ENCODE measurements at regions not wholly inside any gene's neighbourhood (a gene's known extent, or its start where the extent isn't known, plus 50 kb on each side); places are given as distances from the start of the nearest gene placed in this dataset.

DNA sequence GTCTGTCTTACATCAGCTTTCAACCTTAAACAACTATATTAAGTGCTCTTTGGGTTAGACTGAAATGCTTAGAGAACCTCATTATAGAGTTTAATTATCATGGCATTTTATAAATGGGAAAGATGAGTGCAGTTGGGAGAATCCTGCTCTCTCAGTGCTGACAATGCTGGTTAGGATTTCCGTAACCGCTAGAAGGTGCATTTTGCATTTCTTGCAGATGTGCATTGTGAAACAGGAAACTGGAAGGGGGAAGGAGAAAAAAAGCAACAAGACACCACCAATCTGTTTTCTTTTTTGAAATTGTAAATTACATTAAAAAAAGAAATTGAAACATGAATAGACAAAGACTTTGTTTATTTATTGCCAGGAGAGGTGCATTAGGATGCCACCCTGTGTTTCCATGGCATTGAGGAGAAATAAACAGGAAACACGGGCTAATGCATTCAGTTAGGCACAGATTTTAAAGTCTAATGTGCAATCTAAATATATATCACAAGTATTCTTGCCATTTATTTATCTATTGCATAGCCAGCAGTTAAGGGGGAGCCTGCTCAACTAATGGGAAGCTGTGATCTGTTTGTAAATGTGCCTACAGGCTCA is 478.9 kb downstream of the PSAT1 start:
- TF ChIP-seq, protein P1, sequence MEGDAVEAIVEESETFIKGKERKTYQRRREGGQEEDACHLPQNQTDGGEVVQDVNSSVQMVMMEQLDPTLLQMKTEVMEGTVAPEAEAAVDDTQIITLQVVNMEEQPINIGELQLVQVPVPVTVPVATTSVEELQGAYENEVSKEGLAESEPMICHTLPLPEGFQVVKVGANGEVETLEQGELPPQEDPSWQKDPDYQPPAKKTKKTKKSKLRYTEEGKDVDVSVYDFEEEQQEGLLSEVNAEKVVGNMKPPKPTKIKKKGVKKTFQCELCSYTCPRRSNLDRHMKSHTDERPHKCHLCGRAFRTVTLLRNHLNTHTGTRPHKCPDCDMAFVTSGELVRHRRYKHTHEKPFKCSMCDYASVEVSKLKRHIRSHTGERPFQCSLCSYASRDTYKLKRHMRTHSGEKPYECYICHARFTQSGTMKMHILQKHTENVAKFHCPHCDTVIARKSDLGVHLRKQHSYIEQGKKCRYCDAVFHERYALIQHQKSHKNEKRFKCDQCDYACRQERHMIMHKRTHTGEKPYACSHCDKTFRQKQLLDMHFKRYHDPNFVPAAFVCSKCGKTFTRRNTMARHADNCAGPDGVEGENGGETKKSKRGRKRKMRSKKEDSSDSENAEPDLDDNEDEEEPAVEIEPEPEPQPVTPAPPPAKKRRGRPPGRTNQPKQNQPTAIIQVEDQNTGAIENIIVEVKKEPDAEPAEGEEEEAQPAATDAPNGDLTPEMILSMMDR (IDR thresholded peaks at IDR 0.05; ENCODE audit: low read length): no peak
- TF ChIP-seq EZH2phosphoT487 (IDR thresholded peaks at IDR 0.05; ENCODE audit: low read length): no peak
